Stimulated activated CD8-positive, alpha-beta memory T cell treated with anti-CD3 and anti-CD28 coated beads, Interleukin-15, amount 100 ng/mL, for 4 hours (primary cell): ENCODE measurements at regions not wholly inside any gene's neighbourhood (a gene's known extent, or its start where the extent isn't known, plus 50 kb on each side); places are given as distances from the start of the nearest gene placed in this dataset.

Source experiments
- DNase-seq, 2 donors: peaks; one replicate each; pipeline ENCODE4 v3.0.0-alpha.2; 2020; ENCODE audit warnings: low read depth in 2 of 2

DNA sequence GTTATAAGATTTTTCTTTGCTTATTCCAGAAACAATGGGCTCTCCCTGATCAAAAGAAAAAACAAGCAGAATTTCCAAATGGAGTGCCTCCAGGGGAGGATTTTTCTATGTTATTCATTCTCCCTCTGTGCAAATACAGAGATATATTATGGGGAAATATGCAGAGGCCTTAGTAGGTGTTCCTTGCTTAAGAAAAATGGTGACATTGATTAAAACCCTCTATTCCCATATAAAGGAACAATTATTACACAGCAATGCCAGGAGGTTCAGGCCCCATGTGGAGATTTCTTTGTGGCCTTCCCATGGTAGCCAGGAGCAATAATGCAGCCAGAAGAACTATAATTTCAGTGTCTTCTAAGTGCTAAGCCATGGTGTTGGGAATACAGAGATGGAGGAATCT, 255.9 kb upstream of the CXCR4 start:
- DNase-seq = no peak

DNA sequence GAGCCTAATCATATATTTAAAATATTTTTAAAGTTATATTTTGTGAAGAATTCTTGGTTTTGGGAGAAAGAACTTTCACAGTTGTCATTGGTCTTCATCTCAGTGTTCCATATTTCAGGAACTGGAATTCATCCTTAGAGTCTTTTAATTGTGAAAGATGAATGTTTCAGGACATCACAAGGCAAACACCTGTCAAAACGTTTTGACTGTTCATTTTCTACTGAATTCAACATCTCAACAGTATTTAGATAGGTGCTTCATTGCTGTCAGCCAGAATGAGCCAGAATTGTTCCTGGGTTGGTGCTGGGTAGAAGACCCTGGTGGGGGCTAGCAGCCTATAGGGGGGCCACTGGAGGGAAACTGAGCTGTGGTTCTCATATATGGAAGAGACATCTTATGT, 255.1 kb upstream of the CXCR4 start:
- DNase-seq = no peak

DNA sequence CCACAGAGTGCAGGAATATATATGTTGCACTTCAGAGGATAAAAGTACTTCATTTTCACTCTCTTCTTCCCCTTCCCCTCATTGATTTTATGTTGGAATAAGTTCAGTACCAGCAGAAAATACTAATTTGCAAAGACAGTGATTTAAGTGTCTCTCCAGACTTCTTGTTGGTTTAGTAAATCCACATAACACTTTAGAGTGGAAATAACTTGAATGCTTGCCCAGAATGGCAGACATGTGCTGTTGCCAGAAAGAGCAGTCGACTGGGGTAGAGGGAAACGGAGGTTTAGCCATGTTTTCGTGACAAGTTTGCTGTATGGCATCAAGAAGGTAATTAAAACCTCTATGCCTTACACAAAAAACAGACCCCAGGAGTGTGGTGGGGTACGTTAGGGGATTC, 246.0 kb upstream of the CXCR4 start:
- DNase-seq = no peak

DNA sequence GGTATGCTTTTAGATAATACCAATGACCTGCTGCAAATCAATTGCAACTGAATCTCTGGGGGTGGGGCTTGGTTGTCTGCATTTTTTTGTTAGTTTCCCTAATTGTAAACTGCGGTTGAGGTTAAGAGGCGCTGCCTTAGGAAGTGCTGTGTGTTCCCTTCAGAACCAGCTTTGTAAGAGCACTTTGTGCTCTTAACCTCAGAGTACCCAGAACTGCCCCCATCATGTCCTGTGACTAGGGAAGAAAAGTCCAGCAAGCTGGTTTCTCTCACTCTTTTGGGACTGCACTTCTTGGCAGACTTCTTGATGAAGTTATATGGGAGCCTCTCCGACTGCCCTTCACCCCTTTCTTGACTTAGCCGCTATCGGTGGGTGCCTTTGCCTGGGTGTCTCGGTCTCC, 245.5 kb upstream of the CXCR4 start:
- DNase-seq = no peak

DNA sequence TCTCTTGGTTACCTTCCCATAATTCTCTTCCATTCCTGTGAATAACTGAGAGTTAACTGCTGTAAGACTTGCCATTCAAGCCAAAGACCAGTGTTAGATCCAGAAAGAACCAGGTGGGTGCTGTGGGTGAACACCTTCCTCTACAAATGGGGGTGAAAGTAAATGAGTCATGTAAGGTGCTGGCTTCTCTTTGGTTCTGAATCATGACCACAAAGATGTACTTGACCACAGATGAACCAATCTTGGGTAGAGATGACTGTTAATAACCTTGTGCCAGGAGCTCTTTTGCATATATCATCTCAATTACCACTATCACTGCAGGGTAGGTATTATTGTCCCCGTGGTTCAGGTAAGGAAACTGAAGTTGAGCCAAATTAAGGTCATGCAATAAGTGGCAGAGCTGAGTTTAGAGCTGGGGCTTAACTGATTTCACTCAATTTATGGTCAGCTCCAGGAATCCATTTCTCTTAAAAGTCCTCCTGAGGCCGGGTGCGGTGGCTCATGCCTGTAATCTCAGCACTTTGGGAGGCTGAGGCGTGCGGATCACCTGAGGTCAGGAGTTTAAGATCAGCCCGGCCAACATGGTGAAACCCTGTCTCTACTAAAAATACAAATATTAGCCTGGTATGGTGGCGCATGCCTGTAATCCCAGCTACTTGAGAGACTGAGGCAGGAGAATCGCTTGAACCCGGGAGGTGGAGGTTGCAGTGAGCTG, 244.9 kb upstream of the CXCR4 start:
- peak in 1 of 2 donors; percentile 16 for DNase-seq

DNA sequence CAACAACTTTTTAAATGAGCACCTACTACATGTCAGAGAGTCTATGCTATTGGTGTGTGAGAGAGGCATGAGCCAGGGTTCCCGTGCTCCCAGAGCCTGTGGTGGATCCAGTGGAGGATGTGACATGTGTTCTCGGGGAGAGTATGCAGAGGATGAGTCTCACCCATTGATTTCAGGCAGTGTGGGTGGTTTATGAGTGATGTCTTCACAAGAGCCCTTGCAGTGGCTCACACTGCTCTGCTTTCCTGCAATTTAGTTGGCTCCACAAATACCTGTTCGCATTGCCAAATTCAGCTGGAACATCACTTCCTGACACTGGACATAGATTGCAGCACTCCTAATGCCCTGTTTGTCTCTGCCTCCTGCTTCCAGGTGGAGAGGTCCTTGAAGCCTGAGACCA, 243.6 kb upstream of the CXCR4 start:
- DNase-seq = no peak

DNA sequence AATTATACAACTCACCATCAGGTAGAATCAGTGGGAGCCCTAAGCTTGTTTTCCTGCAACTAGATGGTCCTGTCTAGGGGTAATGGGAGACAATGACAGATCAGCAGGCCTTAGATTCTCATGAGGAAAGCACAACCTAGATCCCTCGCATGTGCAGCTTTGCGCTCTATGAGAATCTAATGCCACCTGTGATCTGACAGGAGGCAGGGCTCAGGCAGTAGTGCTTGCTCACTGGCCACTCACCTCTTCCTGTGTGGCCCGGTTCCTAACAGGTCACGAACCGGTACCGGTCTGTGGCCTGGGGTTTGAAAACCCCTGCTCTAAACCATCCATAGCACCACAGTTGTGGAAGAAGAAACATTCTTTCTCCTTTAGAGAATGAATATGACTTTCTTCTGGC, 242.8 kb upstream of the CXCR4 start:
- DNase-seq = no peak

DNA sequence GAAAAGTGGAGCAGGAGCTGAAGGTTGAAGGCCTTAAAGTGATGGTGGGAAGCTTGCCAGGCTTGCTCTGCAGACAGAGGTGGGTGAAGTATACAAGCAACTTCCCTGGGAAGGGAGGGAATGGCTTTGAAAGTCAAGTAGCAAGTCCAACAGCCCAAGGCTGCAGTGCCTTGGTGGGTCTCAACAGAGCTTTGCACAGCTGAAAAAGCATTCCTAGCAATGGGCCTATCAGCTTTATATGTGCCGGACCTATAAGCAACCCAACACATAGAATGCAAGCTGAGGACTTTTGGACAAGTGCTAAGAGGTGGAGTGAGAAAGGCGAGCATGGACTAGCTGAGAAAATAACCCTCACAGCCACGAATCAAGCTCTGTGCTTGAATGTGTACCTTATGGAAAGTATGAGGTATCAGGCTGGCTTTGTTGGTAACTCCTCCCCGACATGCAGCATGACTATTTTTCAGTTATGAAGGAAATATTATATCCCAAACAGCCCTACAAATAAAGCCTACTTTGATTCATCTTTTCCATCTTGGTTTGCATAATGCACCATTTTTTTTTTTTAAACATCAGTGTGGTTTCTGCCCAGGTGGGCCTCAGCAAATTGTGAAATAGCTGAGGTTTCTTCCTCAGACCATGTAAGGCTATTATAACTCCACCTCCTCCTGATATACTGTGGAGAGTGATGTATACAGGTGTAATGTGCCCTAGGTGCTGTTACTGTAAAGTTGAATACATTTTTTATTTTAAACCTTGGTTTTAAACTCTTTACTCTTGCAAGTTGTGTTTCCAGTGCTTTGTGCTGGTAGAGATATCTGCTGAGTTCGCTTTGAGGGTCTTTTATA, 241.4 kb upstream of the CXCR4 start:
- DNase-seq = no peak

DNA sequence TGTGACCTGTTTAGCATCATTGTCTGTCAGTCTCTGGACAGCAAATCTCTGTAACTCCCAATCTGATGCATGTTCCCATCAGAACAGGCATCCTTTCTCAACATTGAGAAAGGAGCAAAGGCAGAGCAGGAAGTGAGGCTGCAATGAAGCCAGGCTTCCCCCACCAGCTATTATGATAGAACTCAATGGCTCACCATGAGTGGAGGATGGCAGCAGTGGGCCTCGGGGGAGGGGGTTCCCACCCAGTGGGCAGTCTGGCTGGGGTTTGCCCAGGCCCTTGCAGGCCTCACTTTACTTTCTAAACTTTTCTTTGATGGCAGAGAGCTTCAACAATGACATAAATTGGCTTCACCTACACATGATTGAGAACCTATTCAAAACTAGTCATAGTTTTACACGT, 240.6 kb upstream of the CXCR4 start:
- no peak for DNase-seq

DNA sequence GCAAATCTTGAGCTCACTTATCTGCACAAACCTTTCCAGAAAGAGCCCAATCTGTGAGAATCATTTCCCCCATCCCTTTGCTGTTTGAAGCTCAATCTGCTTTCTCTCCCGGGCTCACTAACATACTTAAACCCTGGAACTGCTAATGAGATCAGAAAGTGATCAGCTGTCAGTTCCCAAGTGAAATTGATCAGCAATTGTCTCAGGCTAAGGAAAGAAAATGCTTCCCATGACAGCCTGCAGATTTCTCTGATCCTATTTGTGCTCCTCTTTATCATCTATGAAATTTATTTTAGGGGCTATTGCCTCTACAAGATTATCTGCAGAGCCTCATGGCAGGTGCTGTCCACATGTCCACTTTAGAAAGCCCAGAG, 239.0 kb upstream of the CXCR4 start:
- no peak for DNase-seq

DNA sequence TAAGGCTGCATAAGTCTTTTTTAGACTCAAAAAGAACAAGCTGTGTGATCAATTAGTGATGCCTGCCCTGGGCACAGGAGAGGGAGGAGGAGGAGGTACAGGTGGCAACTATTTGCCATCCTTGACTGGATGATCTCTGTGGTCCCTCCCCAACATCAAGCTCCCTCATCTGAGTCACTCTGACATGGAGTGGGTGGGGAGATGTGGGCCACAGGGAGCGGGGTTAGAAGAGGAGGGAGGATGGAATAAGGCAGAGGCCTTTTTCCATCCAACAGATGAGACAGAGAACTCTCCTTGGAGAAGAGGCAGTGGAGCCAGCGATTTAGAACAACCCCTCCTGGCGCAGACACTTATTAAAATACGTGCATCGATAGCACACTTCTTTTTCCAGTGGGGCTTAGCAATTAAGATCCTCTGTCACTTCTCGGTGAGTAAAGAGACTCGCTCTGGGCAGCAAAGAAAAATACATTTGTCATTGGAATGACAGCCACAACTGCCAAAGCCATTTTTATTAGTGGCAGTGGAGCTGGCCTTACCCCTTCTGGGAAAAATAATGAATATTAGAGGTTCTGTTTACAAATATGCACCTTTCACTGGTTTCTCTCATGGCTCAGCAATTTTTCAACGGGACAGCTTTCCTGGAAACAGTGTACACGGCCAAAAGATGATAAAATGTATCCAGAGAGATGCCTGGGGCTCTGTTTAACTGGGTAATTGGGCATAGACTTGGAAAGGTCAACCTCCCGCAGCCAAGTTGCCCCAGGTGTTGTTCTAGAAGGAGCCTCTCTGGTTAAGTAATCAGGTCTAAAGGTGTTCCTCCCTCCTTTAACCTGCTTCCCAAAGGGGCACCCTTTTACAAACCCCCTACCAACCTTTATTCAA, 238.4 kb upstream of the CXCR4 start:
- no peak for DNase-seq

DNA sequence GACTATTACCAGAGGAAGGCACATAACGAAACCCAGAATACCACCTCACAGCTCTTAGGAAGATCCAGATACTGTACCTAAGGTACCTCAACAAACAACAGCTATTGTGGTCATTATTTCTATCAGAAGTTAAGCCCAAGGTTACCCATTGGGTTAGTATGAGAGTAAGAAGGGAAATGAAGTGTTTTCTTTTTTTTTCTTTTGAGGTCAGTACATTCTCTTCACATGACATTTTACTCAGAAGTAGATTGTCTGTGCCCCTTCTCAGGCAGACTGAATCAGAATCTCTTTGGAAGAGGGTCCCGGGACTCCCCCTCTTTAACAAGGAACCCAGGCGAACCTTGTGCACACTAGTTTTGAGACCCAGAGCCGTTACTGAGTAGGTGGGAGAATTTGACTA, 233.7 kb upstream of the CXCR4 start:
- DNase-seq = no peak

DNA sequence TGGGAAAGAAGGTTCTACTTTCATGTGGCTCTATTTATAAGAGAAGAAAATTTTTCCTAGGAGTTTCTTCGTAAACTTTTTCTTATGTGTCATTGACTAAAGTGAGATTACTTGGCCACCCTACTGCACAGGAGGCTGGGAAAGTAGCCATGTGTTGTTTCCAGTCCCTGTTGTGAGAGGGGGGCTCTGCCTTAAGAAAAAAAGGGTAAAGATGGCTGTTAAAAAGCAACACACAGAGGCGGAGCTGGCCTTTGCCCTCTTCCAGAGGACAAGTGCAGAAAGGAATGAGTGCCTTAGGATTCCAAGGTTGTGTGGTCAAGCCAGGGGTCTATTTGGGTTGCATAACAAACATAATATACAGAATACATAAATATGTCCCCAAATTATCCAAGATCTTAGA, 230.0 kb upstream of the CXCR4 start:
- DNase-seq = no peak

DNA sequence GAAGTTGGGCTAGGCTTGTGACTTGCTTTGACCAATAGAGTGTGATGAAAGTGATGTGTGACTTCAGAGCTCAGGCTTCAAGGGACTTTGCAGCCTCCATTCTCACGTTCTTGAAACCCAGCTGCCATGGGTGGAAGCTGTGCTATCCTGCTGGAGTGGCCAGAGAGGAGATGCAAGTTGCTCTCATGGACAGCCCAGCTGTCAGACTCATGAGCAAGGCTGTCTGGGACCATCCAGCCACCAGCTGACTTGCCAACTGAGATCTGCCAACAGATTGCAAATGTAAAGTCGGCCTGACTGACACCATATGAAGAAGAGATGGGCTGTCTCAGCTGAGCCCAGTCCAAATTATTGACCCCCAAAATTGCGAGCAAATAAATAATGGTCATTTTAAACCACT, 226.4 kb upstream of the CXCR4 start:
- no peak for DNase-seq

DNA sequence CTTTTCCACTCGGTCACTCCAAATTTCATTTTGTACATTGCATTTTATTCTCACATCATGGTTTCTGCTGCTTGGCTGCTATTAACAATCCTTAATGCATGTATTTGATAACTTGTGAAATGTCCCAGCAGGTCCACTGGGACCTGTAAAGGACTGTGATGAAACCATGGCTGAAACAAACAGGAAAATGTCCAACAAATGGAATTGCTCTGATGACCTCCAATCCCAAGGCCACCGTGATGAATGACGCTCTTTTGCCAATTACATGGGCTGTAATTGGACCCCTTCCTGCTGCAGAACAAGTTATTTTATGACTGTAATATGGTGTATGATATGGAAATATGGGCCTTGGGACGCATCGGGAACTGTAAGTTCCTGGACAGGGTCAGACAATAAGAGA, 224.2 kb upstream of the CXCR4 start:
- DNase-seq = no peak

DNA sequence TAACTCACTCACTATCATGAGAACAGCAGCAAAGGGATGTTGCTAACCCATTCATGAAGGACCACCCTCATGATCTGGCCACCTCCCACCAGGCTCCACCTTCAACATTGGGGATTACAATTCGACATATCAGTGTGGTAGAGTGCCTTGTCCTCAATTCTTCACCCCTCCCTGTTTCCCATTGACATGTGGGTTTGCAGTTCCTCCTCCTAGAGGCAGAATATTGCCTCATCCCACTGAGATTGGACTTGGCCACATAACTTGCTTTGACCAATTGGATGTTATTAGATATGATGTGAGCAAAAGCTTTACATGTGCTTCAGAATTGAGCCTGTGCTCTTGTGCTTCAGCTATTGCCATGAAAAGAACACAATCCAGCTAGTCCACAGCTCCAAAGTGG, 217.0 kb upstream of the CXCR4 start:
- no peak for DNase-seq

DNA sequence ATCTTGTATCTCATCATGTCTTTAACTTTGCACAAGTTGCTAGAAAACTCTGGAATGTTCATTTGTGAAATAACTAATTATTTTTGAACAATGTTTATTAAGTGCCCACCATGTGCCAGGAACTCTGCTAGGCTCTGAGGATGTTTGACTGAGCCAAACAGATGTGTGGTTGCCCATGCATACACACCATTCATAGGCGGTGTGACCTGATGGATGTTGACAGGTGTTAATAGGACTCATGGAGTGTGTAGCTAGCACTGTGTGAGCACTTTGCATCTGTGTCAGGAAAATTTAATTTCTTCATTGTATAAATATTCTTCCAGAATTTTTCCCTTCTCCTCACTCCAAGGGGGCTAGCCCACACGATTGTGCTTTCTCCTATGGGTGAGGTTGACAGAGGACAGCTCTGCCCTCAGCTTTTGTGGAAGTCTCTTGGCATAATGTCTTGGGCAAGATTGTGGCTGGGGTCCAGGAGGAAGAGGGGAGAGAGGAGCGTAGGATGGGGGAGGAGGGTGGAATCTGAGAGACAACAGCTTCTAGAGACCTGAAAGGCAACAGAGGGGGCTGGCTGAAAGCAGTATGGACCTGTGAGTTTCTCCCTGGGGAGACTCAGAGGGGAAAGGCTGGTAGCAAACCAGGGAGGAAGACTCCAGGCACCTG, 214.6 kb upstream of the CXCR4 start:
- no peak for DNase-seq

DNA sequence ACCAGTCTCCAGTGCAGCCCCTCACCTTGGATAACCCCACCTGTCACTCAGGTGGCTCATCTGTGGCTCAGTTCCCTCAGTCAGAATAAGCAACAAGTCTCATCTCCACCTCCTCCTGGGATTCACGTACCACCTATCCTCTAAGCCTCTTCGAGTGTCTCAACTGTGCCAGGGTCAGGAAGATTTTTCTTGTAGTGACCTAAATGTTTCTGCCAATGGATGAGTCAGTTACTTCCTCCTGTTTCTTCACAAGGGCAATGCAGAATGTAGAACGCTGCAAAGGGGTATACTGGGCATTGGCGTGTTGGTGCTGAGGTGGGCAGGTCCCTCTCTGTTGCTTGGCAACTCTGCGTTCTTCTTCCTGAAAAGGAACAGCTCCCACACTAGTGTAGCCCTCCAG, 213.3 kb upstream of the CXCR4 start:
- DNase-seq = no peak

DNA sequence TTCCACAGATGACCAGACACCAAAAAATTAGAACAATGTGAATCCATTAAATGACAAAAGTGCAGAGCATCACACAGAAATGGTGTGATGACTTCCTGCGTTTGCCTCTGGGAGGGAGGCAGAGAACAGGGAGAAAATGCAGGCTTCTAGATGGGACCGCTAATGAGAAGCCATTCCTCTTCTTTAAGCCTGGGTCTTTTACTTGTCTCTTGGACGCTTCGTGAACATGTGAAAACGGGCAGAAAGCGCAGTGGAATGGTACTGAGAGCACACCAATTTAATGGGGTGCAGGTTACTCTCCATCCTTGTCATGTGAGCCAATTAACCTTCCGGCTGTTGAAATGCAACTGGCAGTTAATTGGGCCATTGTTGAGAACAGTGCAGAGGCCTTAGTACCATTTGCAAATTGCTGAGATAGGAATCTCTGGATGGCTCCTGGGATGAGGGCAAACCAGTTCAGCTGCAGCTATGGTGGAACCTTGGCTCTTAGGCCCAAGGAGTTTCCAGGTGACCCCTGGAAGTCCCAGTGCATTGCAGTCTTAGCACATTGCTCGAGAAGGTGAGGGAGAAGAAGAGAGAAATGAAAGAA, 210.4 kb upstream of the CXCR4 start:
- no peak for DNase-seq

DNA sequence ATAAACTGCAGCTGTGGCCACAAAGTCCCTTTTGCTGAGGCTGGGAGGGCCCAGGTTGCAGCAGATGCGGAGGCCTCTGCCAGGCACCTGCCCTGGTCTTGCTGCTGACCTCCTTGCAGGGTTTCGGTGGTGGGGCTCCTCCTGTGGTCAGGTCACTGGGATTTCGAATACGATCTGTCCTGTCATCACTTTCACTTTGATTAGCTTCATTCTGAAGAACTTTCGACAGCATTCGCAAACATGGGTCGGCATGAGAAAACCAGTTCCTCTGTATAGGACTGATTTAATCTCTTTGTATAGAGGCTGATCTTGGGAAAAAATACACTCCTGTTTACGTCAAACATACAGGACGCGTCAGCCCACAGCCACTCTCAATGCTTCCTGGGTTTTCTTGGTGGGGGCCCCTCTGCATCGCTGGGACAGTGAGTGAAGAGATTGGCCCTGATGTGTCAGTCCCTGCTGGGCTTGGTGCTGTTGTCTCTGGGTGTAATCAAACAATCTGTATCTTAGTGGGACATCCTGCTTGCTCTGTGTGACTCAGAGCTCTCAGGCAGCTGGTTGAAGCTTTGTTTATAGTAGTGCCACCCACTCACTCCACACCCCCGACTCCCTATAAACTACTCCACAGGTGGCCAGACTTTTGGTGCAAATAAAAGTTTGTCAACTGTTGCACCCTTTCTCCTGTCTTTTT, 209.4 kb upstream of the CXCR4 start:
- DNase-seq = peak; percentile 29 to 65

DNA sequence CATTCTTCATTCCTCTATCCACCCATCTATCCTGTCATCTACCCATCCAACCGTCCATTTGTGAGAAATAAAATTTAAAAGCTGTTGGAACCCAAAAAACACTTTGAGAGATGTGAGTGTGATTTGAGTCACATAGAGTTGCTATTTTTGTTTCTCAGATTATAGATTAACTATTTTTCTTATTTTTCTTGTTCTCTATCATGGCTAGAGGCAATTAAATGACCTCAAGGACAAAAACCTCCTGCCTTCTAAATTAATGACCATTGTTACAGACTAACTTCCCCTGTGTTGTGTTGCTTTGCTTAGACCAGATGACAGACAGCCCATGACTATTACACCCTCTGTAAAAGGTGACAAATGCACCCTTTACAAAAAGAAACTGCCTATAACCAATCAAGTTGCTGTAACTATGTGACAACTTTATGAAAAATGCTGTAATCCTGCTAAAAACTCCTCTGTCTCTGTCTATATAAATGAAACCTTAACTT, 207.9 kb upstream of the CXCR4 start:
- no peak for DNase-seq
